ENCODE measurements at regions not wholly inside any gene's neighbourhood (a gene's known extent, or its start where the extent isn't known, plus 50 kb on each side); places are given as distances from the start of the nearest gene placed in this dataset.

DNA sequence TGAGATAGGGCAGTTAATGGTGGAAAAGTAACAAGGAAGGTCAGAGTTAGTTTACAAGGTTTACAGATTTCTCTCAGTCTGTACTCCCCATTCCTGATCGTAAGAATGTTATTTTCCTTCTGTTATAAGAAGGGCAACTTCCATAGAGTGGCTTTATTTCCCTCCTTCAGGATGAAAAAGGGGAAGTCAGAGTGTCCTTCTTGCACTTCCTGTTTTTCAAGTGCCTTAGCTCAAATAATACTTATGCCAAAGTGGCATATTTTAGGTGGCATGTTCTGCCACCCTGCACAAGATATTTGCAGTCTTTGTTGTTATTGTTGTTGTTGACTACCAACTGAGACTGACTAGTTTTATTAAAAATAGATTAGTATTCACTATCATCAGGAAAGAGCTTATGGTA lies 730.7 kb upstream of the ADGRL4 start:
- TF ChIP-seq POLR2A (IDR thresholded peaks at IDR 0.05), result no peak
- TF ChIP-seq, protein P1, sequence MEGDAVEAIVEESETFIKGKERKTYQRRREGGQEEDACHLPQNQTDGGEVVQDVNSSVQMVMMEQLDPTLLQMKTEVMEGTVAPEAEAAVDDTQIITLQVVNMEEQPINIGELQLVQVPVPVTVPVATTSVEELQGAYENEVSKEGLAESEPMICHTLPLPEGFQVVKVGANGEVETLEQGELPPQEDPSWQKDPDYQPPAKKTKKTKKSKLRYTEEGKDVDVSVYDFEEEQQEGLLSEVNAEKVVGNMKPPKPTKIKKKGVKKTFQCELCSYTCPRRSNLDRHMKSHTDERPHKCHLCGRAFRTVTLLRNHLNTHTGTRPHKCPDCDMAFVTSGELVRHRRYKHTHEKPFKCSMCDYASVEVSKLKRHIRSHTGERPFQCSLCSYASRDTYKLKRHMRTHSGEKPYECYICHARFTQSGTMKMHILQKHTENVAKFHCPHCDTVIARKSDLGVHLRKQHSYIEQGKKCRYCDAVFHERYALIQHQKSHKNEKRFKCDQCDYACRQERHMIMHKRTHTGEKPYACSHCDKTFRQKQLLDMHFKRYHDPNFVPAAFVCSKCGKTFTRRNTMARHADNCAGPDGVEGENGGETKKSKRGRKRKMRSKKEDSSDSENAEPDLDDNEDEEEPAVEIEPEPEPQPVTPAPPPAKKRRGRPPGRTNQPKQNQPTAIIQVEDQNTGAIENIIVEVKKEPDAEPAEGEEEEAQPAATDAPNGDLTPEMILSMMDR (IDR thresholded peaks at IDR 0.05), result no peak
